GM19452 (cell line): ENCODE measurements at regions not wholly inside any gene's neighbourhood (a gene's known extent, or its start where the extent isn't known, plus 50 kb on each side); places are given as distances from the start of the nearest gene placed in this dataset.
"Not testable (repeated sequence)": the region's sequence is repeated elsewhere in the genome, so short reads cannot be mapped to it uniquely, and the experiment has no call there.

Experiments
- ATAC-seq: cut with Tn5 transposase; IDR thresholded peaks from one replicate; pipeline ENCODE4 v1.9.1; 2021; ENCODE audit not compliant: unreplicated experiment

GRCh38 chr1:182261655-182262054 is 129.9 kb downstream of the GLUL start:
- no peak for ATAC-seq

GRCh38 chr1:182260516-182260915 is 131.1 kb downstream of the GLUL start:
- no peak for ATAC-seq

GRCh38 chr1:182259968-182260367 is 131.6 kb downstream of the GLUL start:
- no peak for ATAC-seq

- peak; percentile 77 for ATAC-seq
Observed at GRCh38 chr1:182259229-182259872, 132.2 kb downstream of the GLUL start.

GRCh38 chr1:182257369-182258063 is 134.1 kb downstream of the GLUL start:
- no peak for ATAC-seq

DNA sequence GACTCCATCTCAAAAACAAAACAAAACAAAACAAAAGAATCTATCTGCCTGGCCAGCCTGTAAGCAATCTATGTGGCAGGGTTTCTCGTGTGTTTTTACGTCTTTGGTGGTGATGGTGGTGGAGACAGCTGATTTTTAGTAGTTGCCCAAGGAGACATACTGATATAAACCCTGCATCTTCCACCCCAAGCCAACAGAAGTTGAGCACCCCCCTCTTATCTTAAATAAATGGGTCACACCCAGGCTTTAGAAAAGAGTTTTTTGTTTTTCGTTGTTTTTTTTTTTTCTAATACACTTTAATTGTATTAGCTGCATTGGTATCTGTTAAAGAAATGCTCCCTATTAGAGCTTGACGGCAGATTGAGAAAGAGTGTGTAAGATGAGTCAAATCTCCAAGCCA is 134.7 kb downstream of the GLUL start:
- no peak for ATAC-seq

DNA sequence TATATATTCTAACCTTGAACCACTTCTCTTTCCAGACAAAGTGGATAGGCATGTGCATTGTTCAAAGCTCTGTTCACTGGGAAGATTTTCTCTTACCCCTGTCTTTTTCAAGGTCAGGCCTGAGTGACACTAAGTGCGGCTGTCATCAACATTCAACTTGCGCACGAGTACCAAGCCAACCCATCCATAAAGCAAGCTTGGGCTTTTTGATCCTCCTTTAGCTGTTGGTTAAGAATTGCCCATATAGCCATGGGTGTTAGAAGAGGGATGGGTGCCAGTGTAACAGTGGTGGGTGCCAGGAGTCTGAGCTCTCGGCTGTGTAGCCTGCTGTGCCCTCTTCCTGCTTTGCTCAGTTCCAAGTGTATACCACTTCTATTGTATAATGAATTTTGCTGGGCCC is 136.1 kb downstream of the GLUL start:
- no peak for ATAC-seq

GRCh38 chr1:182253319-182253860 is 138.2 kb downstream of the GLUL start:
- no peak for ATAC-seq

DNA sequence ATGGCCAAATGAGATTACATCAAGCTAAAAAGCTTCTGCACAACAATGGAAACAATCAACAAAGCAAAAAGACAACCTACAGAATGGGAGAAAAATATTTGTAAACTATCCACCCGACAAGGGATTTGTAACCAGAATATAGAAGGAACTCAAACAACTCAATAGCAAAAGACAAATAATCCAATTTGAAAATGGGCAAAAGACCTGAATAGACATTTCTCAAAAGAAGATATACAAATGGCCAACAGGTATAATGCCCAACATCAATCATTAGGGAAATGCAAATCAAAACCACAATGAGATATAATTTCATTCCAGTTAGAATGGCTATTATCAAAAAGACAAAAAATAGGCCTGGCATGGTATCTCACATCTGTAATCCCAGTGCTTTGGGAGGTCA is 140.0 kb downstream of the GLUL start:
- ATAC-seq, result no peak

DNA sequence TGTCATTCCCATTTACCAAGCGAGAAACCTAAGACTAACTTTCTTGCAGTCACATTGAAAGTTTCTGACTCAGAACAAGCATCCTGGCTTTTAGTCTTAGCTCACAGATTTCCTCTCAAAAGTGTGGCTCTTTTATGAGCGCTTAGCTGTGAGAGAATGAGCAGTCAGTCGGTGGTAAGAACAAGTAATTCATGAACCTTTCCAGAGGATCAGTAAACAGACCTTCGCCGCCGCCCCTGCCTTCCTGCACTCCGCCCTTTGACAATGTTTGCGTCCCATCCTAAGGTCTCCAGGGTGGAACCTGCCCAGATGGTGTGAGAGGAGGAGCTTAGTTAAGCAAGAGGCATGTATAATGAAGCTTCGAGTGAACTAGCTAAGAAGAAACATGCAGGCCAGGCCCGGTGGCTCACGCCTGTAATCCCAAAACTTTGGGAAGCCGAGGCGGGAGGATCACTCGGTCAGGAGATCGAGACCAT is 142.4 kb downstream of the GLUL start:
- peak; percentile 87 for ATAC-seq

GRCh38 chr1:182248721-182249120 is 142.9 kb downstream of the GLUL start:
- peak; percentile 31 for ATAC-seq

DNA sequence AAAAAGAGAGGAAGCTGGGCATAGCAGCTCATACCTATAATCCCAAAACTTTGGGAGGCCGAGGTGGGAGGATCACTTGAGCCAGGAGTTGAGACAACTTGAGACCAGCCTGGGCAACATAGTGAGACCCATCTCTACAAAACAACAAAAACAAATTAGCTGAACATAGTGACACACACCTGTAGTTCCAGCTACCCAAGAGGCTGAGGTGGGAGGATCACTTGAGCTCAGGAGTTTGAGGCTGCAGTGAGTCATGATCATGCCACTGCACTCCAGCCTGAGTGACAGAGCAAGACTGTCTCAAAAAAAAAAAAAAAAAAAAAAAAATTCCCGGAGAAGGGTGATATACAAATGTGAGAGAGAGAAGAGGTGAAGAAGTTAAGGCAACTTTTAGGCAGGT is 143.8 kb downstream of the GLUL start:
- ATAC-seq, result not testable (repeated sequence)

- no peak for ATAC-seq
Observed at GRCh38 chr1:182246783-182247182, 144.8 kb downstream of the GLUL start.

- ATAC-seq, result no peak
Observed at GRCh38 chr1:182245040-182245439, 146.6 kb downstream of the GLUL start.

DNA sequence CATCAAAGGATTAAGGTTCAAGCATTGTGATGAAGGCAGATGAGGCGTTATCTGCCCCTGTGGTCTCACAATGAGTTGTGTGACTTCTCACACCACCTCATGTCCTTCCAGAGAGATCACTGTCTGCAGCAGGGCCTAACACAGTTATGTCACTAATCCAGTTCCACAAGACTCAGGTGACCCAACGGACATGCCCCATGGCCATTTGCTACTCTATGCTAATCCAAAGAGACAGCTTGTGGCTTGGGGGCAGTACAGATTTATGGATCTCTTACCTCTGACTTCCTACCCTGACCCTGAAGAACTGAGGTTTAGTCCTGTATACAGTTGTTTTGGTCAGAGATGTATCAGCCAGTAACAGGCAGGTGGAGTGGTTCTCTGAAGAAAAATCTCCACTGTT is 147.1 kb downstream of the GLUL start:
- ATAC-seq, result no peak

DNA sequence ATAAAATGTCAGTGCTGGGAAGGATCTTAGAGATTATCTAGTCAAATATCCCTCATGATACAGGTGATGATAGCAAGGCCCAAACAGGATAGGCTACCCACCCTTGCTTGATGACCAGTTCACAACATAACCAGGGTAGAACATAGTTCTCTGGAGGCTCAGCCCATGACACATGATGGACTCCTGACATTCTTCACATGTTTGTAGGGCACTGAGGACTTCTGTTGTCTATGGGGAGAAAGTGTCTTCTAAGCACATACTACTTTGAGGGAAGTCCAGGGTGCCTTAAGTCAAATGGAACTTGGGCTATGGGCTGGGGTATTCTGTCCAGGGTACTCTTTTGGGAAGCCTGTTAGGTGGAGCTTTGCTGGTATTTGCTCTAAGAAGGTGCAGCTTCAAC is 148.9 kb downstream of the GLUL start:
- ATAC-seq, result no peak

DNA sequence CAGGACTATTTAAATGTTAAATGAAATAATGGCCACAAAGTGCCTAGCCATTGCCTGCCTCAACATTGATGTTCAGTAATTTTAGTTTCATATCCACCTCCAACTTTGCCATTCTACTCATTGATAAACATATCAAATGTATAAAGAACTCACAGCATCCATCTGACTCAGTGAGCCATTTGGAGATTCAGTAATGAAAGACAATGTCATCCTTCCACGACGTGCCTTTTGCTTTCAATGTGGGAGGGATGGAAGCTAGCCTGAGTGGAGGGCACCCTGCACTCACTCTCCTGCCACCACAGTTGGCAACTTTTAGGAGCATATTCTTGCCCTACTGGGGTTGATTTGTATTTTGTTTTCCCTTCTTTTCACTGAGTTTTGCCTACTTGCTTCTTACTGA is 151.5 kb downstream of the GLUL start:
- ATAC-seq, result no peak

GRCh38 chr1:182238421-182238820 is 153.2 kb downstream of the GLUL start:
- no peak for ATAC-seq

DNA sequence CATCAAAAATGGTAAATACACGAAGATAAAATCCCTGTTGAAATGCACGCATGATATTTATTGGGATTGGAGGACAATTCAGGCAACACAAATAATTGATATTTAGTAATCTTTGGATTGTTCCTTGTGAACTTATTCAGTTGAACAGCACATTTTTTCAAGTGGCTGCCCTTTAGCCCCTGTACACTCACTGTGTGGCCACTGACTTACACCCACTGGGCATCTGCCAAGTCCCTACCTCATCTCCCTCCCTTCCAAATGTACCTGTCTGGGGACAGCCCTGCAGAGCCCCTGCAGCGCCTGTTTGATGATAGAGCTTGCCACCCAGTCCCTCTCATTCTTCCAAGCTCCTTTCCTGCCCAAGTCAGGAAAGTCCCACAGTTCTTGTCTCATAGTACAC is 154.3 kb downstream of the GLUL start:
- no peak for ATAC-seq

- no peak for ATAC-seq
Observed at GRCh38 chr1:182236651-182237077, 154.9 kb downstream of the GLUL start.

GRCh38 chr1:182235952-182236650 is 155.5 kb downstream of the GLUL start:
- no peak for ATAC-seq

GRCh38 chr1:182235604-182235951 is 156.0 kb downstream of the GLUL start:
- no peak for ATAC-seq
